NCI-H510A treated with DMSO at 0.1 percent for 48 hours (cell line): ENCODE measurements at regions not wholly inside any gene's neighbourhood (a gene's known extent, or its start where the extent isn't known, plus 50 kb on each side); places are given as distances from the start of the nearest gene placed in this dataset.

ENCODE experiments used
- DNase-seq: peaks from one replicate; lab custom pipeline; 2025; lab: John Stamatoyannopoulos, UW

- no peak for DNase-seq
Measured at GRCh38 chr10:83165265-83165664, 974.0 kb upstream of the GHITM start.

- no peak for DNase-seq
Measured at GRCh38 chr10:83166344-83166743, 973.0 kb upstream of the GHITM start.

- no peak for DNase-seq
Measured at GRCh38 chr10:83167081-83167480, 972.2 kb upstream of the GHITM start.

- DNase-seq, result no peak
Measured at GRCh38 chr10:83176901-83177300, 962.4 kb upstream of the GHITM start.

- no peak for DNase-seq
Measured at GRCh38 chr10:83178526-83178925, 960.8 kb upstream of the GHITM start.

- DNase-seq, result no peak
Measured at GRCh38 chr10:83179371-83179770, 959.9 kb upstream of the GHITM start.

- no peak for DNase-seq
Measured at GRCh38 chr10:83182076-83182475, 957.2 kb upstream of the GHITM start.

GRCh38 chr10:83184641-83185040 lies 954.7 kb upstream of the GHITM start:
- no peak for DNase-seq

- no peak for DNase-seq
Measured at GRCh38 chr10:83190614-83191013, 948.7 kb upstream of the GHITM start.

- no peak for DNase-seq
Measured at GRCh38 chr10:83193026-83193425, 946.3 kb upstream of the GHITM start.

GRCh38 chr10:83195021-83195420 lies 944.3 kb upstream of the GHITM start:
- no peak for DNase-seq

- DNase-seq, result no peak
Measured at GRCh38 chr10:83199374-83199773, 939.9 kb upstream of the GHITM start.

- no peak for DNase-seq
Measured at GRCh38 chr10:83205861-83206260, 933.4 kb upstream of the GHITM start.

- DNase-seq, result no peak
Measured at GRCh38 chr10:83212632-83213334, 926.5 kb upstream of the GHITM start.

GRCh38 chr10:83214136-83214535 lies 925.2 kb upstream of the GHITM start:
- no peak for DNase-seq

- DNase-seq, result no peak
Measured at GRCh38 chr10:83218205-83218604, 921.1 kb upstream of the GHITM start.

GRCh38 chr10:83222300-83222699 lies 917.0 kb upstream of the GHITM start:
- DNase-seq, result no peak

- DNase-seq, result no peak
Measured at GRCh38 chr10:83222832-83223742, 916.2 kb upstream of the GHITM start.

GRCh38 chr10:83225781-83226180 lies 913.5 kb upstream of the GHITM start:
- peak; percentile 34 for DNase-seq

GRCh38 chr10:83229991-83230390 lies 909.3 kb upstream of the GHITM start:
- no peak for DNase-seq

GRCh38 chr10:83233691-83234090 lies 905.6 kb upstream of the GHITM start:
- DNase-seq, result no peak

- no peak for DNase-seq
Measured at GRCh38 chr10:83248106-83248631, 891.1 kb upstream of the GHITM start.

- DNase-seq, result no peak
Measured at GRCh38 chr10:83250396-83250795, 888.9 kb upstream of the GHITM start.
